ENCODE measurements at regions not wholly inside any gene's neighbourhood (a gene's known extent, or its start where the extent isn't known, plus 50 kb on each side); places are given as distances from the start of the nearest gene placed in this dataset.

DNA sequence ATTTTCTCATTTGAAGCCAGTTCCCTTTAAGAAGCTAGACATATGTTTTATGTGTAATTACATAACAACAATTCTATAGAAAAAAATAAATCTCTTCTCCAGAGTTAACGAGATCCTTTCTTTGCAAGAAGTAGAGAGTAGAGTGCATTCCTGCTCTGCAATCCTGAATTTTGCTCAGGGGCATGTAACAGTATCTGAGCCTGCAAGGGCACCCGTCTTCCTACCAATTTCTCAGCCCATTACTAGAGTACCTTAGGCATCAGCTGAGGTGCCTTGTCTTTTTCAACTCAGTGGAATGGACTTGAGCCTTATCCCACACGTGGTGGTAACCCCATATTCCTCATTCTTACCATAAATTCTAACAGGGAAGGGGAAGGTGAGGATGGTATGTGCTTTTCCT lies 205.9 kb downstream of the IKZF2 start:
- intact Hi-C loops (cut with DNase I; ENCODE audit: low total_unique reads), result no loop called here
- Histone ChIP-seq H3K9me3 (no peaks in the 10 kb centered on the region), H3K4me1 (no peaks in the 10 kb centered on the region), H3K4me3 (no peak overlapping the region), H3K27ac (no peak overlapping the region), H3K36me3 (no peaks in the 10 kb centered on the region), H3K27me3 (no peaks in the 10 kb centered on the region)
- no peak for TF ChIP-seq POLR2A (IDR thresholded peaks at IDR 0.05)
- TF ChIP-seq, protein P1, sequence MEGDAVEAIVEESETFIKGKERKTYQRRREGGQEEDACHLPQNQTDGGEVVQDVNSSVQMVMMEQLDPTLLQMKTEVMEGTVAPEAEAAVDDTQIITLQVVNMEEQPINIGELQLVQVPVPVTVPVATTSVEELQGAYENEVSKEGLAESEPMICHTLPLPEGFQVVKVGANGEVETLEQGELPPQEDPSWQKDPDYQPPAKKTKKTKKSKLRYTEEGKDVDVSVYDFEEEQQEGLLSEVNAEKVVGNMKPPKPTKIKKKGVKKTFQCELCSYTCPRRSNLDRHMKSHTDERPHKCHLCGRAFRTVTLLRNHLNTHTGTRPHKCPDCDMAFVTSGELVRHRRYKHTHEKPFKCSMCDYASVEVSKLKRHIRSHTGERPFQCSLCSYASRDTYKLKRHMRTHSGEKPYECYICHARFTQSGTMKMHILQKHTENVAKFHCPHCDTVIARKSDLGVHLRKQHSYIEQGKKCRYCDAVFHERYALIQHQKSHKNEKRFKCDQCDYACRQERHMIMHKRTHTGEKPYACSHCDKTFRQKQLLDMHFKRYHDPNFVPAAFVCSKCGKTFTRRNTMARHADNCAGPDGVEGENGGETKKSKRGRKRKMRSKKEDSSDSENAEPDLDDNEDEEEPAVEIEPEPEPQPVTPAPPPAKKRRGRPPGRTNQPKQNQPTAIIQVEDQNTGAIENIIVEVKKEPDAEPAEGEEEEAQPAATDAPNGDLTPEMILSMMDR (IDR thresholded peaks at IDR 0.05), result no peak
- DNase-seq, result no peak

DNA sequence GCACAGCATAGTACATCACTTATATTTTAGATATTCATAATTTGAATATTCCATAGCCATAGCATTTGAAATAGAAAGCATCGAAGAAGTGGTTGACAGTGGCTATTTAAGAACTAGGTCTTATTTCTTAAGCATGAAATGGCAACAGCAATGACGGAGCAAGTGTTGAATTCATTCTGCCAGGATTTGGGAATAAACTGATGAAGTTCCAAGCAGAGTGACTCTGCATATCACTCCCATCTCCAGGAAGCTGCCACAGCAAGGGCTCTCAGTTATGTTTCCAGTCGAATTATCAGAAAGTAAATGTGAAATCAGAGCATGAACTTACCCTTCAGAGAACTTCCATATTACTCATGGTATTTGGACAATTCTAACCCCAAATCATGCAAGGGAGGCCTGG lies 208.1 kb downstream of the IKZF2 start:
- intact Hi-C loops (cut with DNase I; ENCODE audit: low total_unique reads), result no loop called here
- no peak overlapping the region for H3K27ac ChIP-seq

DNA sequence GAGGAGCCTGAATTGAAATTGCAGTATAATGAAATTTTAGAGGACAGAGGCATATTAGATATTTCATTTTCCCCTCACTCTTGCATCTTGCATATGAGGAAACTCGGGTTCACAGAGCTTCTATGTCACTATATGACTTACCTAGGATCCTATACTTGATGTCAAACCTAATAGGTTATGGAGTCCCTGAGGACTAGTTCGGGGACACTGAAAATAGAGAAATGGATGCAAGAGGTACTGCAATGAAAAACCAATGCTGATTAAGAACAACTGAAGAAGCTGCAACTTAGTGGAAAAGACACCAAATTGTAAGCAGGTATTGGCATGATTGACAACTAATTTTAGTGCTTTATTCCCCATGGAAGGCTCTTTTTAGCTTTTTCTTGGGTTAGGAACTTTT lies 210.1 kb downstream of the IKZF2 start:
- H3K9me3 ChIP-seq, result no peaks in the 10 kb centered on the region
- no peaks in the 10 kb centered on the region for H3K4me1 ChIP-seq
- H3K27me3 ChIP-seq, result no peaks in the 10 kb centered on the region
- TF ChIP-seq, protein P1 (IDR thresholded peaks at IDR 0.05), result no peak
- TF ChIP-seq POLR2A (IDR thresholded peaks at IDR 0.05), result no peak
- H3K27ac ChIP-seq, result no peak overlapping the region
- intact Hi-C loops (cut with DNase I; ENCODE audit: low total_unique reads), result no loop called here
- no peaks in the 10 kb centered on the region for H3K36me3 ChIP-seq
- DNase-seq, result no peak
- no peak overlapping the region for H3K4me3 ChIP-seq

More for the DNA sequence above, 208.1 kb downstream of the IKZF2 start:
- H3K9me3 ChIP-seq, result no peaks in the 10 kb centered on the region
- no peaks in the 10 kb centered on the region for H3K36me3 ChIP-seq
- no peaks in the 10 kb centered on the region for H3K4me1 ChIP-seq
- no peak for DNase-seq
- H3K27me3 ChIP-seq, result no peaks in the 10 kb centered on the region
- TF ChIP-seq, protein P1 (IDR thresholded peaks at IDR 0.05), result no peak
- no peak for TF ChIP-seq POLR2A (IDR thresholded peaks at IDR 0.05)
- no peak overlapping the region for H3K4me3 ChIP-seq

DNA sequence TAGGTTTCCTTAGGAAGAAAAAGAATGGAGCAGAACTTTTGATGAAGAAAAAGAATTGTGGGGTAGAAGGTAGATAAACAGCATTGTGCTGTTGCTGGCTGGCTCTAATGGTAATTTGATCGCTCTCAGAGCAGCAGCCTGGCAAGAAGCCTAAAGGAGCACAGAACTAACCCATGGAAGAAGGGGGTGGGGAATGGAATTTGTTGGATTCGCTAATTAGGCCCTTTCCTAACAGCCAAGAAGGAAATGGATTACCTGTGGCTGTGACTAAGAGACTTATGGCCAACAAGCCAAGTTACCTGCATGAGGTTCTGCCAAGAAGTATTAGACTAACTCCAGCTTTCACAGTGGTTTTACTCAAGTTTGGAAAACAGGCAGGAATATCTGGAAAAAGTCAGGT lies 210.6 kb downstream of the IKZF2 start:
- Histone ChIP-seq H3K36me3 (no peaks in the 10 kb centered on the region), H3K27ac (no peak overlapping the region), H3K4me3 (no peak overlapping the region), H3K27me3 (no peaks in the 10 kb centered on the region), H3K9me3 (no peaks in the 10 kb centered on the region), H3K4me1 (no peaks in the 10 kb centered on the region)
- intact Hi-C loops (cut with DNase I; ENCODE audit: low total_unique reads), result no loop called here
- TF ChIP-seq POLR2A (IDR thresholded peaks at IDR 0.05), result no peak
- TF ChIP-seq, protein P1 (IDR thresholded peaks at IDR 0.05), result no peak
- DNase-seq, result no peak

DNA sequence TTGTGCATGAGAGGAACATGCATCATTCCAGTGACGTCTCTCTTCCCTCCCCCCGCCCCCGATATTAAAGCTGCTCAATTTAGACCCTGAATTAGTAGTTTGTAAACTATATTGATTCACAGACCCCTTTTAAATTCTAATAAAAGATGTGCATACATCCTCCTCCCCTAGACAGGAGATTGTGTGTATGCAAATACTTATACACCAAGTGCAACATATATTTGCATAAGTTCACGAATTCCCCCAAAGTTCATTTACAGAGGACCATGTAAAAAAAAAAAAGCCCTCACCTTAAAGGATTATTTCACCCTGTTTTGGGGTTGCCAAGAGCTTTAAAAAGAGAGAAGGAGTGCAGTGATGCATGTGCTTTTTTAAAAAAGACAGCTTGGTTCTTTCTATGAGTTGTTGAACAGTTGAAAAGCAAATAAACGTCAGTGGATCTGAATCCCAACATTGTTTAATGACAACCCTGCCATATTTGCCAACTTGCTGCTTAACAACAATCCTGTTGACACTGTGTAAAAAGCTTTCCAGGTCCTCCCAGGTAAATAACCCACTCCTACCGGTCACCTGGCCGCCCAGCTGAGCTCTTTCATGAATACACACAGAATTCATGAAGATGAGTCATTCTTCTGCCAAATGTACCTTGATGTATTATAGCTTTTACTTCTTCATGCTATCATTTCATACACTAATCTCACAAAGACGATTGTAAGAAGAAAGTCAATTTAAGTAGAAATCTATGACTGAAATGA lies 211.5 kb downstream of the IKZF2 start:
- intact Hi-C loops (cut with DNase I; ENCODE audit: low total_unique reads), result no loop called here
- H3K27me3 ChIP-seq, result no peaks in the 10 kb centered on the region
- H3K27ac ChIP-seq, result no peak overlapping the region
- no peak overlapping the region for H3K4me3 ChIP-seq
- H3K36me3 ChIP-seq, result no peaks in the 10 kb centered on the region
- DNase-seq, result no peak
- no peaks in the 10 kb centered on the region for H3K4me1 ChIP-seq
- no peaks in the 10 kb centered on the region for H3K9me3 ChIP-seq
- no peak for TF ChIP-seq POLR2A (IDR thresholded peaks at IDR 0.05)
- TF ChIP-seq, protein P1 (IDR thresholded peaks at IDR 0.05), result no peak
